ENCODE measurements at regions not wholly inside any gene's neighbourhood (a gene's known extent, or its start where the extent isn't known, plus 50 kb on each side); places are given as distances from the start of the nearest gene placed in this dataset.

DNA sequence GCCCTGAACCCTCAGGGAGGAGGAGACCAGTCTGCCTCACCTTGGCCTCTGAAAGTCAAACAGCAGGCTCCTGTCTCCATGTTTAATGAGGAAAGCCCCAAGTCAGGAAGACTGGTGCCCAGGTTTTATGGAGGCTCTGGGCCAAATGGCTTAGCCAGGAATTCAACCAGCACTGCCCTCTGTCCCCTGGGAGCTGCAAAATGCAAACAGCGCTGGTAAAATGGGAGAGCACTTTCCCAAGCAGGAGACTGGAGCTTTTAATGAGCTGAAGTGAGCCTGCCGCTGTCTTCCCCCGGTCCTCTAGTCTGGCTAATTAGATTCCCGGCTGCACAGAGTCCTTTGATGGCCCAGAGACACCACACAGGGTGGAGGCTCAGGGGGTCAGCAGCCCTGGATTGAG is 276.0 kb upstream of the TRIB2 start:
- Mint-ChIP-seq H3K27ac (no peak overlapping the region), H3K9me3 (no peaks in the 10 kb centered on the region), H3K4me1 (peaks cover 23% of the 10 kb centered on the region), H3K4me3 (no peak overlapping the region), H3K36me3 (ENCODE audit: low read depth) (no peaks in the 10 kb centered on the region), H3K27me3 (no peaks in the 10 kb centered on the region)
- no peak for ATAC-seq (replicated peaks)

DNA sequence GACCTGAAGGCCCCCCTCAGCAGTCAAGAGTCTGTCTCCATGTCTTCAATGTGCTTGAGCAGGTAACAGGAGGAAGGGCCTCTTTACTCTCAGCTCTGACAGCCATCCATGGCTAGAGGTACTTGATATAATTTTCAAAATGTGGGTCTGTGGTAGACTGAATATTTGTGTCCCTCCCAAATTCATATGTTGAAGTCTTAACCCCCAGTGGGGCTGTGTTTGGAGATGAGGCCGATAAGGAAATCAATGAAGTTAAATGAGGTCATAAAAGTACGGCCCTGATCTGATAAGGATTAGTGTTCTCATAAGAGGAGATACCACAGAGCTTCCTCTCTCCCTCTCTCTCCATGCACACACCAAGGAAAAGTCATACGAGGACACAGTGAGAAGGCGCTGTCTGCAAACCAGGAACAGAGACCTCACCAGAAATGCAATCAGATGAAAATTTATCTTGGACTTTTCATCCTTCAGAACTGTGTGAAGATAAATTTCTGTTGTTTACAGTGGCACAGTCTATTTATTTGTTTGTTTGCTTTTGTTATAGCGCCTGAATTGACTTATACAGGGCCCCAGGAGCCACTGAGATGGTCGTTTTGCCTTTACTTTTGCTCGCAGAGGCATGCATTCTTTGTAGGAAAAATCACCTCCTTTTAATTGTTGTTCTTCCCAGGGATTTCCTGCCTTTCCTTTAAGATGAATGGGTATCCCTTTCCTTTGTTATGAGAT is 274.8 kb upstream of the TRIB2 start:
- no peaks in the 10 kb centered on the region for H3K27me3 Mint-ChIP-seq
- ATAC-seq (replicated peaks): no peak

DNA sequence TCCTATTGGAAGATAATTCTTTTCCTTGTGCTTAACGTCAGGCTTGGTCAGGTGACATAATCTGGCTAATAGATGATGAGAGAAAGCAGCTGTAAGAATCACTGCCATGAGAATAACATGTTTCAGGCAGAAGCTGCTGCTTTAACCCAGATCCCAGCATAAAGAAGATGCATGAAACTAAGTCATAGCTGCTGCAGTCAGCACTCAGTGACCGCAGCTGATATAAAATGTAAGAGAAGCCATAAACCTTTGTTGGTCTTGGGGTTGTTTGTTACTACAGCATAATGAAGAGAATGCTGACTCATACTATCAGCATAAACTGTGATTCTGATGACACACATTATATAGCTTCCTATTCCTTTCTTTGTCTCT is 274.3 kb upstream of the TRIB2 start:
- Mint-ChIP-seq H3K27ac (peak overlapping the region; percentile 89), H3K4me1 (peaks cover 23% of the 10 kb centered on the region), H3K9me3 (no peaks in the 10 kb centered on the region), H3K36me3 (ENCODE audit: low read depth) (no peaks in the 10 kb centered on the region), H3K4me3 (peak overlapping the region; percentile 52), H3K27me3 (no peaks in the 10 kb centered on the region)
- peak; percentile 94 for ATAC-seq (replicated peaks)

More for the DNA sequence above, 274.8 kb upstream of the TRIB2 start:
- Mint-ChIP-seq H3K4me1 (peaks cover 23% of the 10 kb centered on the region), H3K36me3 (ENCODE audit: low read depth) (no peaks in the 10 kb centered on the region), H3K4me3 (peak overlapping the region; percentile 52), H3K27ac (peak overlapping the region; percentile 89), H3K9me3 (no peaks in the 10 kb centered on the region)

DNA sequence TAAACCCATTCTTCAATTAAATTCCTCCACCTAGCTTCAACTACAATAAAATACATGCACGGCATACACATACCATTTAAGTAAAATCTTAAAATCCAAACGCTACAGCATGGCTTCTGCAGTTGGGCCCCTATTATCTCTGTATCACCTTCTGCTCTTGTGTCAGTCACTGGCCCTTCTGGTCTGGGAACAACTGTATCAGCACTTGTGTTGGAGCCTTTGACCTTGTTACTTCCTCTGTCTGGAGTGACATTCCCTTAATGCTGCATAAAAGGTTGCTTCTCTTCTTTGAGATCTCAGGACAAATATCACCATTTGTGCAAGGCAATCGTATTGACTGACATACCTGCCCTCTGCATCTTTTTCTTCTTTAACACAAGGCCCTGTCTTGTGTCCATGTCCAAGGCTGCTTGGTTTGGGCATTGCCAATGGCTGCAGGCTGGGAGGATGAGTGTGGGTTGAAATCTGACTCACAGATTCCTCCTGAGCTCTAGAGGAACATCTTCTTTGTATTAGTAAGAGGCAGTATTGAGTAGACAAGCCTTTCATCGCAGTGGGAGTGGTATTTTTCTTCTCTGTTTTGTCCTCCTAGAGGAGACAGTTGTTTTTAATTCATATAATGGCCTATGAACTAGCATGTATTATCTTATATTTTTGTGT is 267.8 kb upstream of the TRIB2 start:
- Mint-ChIP-seq H3K9me3 (peaks cover 6% of the 10 kb centered on the region), H3K4me3 (no peak overlapping the region), H3K36me3 (ENCODE audit: low read depth) (no peaks in the 10 kb centered on the region), H3K4me1 (peaks cover 28% of the 10 kb centered on the region), H3K27ac (no peak overlapping the region), H3K27me3 (no peaks in the 10 kb centered on the region)
- ATAC-seq (replicated peaks): peak; percentile 94

DNA sequence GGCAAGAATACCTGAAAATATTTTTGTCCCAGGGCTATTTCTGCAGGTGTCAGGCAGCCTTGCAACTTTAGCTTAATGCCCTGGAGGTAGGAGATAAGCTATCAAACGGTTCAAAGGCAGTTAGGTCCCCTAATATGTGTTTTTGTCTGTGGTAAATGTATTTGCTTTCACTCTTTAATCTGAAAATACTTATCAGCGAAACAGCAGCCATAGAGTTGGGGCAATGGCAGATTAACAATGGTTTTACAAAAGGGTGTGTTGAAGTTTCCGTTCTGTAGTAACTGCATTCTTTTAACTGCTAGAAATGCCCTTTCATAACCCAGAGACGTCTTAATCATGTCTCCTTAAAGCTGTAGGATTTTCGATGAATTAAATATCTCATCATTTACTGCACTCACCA is 265.0 kb upstream of the TRIB2 start:
- Mint-ChIP-seq H3K9me3 (peaks cover 6% of the 10 kb centered on the region), H3K36me3 (ENCODE audit: low read depth) (no peaks in the 10 kb centered on the region), H3K4me1 (peaks cover 28% of the 10 kb centered on the region), H3K27me3 (no peaks in the 10 kb centered on the region), H3K4me3 (peak overlapping the region; percentile 71), H3K27ac (peak overlapping the region; percentile 59)
- peak; percentile 17 for ATAC-seq (replicated peaks)

DNA sequence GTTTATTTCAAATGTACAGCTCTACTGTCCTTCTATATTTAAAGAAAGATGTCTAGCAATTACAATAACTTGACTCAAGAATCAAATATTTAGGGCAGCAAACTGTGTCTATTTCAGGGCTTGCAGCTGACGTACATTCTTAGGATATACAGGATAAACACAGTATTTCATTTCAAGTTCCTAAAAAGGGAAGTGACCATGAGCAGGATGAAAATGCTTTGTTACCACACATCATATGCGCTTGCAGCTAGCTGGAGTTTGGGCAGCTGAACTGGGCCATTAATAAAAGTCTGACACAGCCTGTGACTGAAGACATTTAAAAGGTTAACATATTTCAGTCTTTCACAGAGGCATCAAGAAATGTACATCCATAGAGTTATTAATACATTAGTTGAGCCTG is 264.6 kb upstream of the TRIB2 start:
- H3K27me3 Mint-ChIP-seq: no peaks in the 10 kb centered on the region
- peaks cover 6% of the 10 kb centered on the region for H3K9me3 Mint-ChIP-seq
- H3K4me3 Mint-ChIP-seq: peak overlapping the region; percentile 71
- H3K36me3 Mint-ChIP-seq (ENCODE audit: low read depth): no peaks in the 10 kb centered on the region
- peaks cover 33% of the 10 kb centered on the region for H3K4me1 Mint-ChIP-seq
- ATAC-seq (replicated peaks): no peak
- H3K27ac Mint-ChIP-seq: peak overlapping the region; percentile 59

DNA sequence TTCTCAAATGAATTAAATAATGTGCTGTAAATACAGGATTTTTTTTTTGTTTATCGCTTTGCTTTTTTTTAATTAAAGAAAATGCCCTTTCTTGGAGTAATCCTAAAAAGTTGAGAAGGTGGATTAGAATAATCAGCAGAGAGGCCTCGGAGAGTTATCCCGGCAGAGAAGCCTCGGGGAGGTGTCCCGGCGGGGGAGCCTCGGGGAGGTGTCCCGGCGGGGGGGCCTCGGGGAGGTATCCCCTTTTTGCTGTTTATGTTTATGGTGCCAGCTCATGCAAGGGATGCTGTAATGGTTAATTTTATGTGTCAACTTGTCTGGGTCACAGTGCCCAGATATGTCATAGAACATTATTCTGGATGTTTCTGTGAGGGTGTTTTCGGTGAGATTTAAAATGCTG is 263.0 kb upstream of the TRIB2 start:
- H3K4me3 Mint-ChIP-seq: no peak overlapping the region
- H3K9me3 Mint-ChIP-seq: peaks cover 6% of the 10 kb centered on the region
- H3K27ac Mint-ChIP-seq: no peak overlapping the region
- H3K4me1 Mint-ChIP-seq: peaks cover 37% of the 10 kb centered on the region
- H3K27me3 Mint-ChIP-seq: no peaks in the 10 kb centered on the region
- H3K36me3 Mint-ChIP-seq (ENCODE audit: low read depth): no peaks in the 10 kb centered on the region
- ATAC-seq (replicated peaks): no peak

DNA sequence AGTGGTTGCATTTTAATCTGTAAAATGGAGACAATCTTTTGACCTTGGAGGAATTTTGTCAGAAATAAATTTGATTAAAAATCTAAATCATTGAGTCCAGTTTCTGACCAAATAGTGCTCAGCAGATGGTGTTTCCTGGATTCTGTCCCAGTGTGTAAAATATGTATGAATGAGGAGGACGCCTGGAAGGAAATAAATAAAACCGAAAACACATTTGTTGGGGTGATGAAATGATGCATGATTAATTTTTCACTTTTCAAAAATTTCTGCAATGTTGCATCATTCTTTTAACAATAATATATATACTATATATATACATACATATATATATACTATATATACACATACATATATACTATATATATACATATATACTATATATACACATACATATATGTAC is 261.1 kb upstream of the TRIB2 start:
- H3K9me3 Mint-ChIP-seq: no peaks in the 10 kb centered on the region
- no peak overlapping the region for H3K4me3 Mint-ChIP-seq
- H3K36me3 Mint-ChIP-seq (ENCODE audit: low read depth): no peaks in the 10 kb centered on the region
- H3K27ac Mint-ChIP-seq: no peak overlapping the region
- ATAC-seq (replicated peaks): no peak
- H3K27me3 Mint-ChIP-seq: no peaks in the 10 kb centered on the region
- peaks cover 27% of the 10 kb centered on the region for H3K4me1 Mint-ChIP-seq

DNA sequence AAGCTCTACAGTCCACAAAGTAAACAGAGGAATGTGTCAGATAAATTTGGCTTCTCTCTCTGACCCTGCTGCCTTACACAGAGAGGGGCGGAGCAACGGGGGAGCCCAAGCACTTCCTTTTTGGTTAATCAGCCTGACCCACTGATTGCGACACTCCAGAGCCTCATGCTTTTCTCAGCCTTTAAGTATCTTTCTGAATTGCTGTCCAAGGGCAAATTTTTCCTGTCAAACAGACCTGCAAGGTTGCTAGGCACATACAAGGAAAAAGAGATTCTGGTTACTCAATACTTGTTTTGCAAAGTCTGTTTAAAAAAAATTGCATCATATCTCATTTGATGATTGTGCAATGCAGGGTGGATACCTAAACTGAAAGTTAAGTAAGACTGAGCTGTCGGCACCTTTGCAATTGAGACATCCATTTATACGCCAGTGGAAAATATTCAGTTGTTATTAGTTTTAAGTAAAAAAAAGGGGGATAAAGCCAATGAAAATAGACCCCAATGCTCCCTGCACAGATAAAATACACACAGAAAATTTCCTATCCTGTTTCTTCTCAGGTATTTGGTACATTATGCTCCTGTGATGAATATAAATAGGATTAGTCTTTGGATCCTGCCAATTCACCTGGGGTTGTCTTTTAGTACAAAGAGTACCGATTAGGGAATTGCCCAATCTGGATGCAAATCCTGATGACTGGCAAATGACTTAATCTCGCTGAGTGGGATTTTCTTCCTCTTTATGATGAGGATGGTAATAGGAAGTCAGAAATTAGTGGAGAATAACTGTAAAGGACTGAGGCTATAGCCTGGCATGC is 260.2 kb upstream of the TRIB2 start:
- Mint-ChIP-seq H3K36me3 (ENCODE audit: low read depth) (no peaks in the 10 kb centered on the region), H3K27me3 (no peaks in the 10 kb centered on the region), H3K9me3 (no peaks in the 10 kb centered on the region), H3K4me1 (peaks cover 25% of the 10 kb centered on the region), H3K4me3 (peak overlapping the region; percentile 81), H3K27ac (peak overlapping the region; percentile 88)
- peak; percentile 96 for ATAC-seq (replicated peaks)

DNA sequence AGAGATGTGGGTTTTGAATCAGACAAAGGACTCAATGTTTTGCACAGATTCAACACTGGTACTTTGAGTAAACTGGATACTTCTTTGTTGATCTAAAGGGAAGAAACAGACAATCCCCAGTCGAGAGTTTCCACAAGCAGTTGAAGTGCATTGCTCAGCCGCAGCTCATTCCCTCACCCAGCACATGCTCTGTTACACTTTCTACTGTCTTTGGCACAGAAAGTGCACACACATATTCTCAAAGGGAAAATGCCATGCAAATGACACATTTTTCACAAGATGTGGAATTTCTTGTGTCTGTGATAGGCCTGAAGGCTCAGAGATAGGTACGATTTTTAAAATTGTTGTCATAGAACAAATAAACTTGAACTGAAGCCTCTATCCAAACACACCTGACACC is 258.9 kb upstream of the TRIB2 start:
- H3K27ac Mint-ChIP-seq: no peak overlapping the region
- peaks cover 12% of the 10 kb centered on the region for H3K4me1 Mint-ChIP-seq
- no peaks in the 10 kb centered on the region for H3K9me3 Mint-ChIP-seq
- no peaks in the 10 kb centered on the region for H3K27me3 Mint-ChIP-seq
- peak overlapping the region; percentile 81 for H3K4me3 Mint-ChIP-seq
- H3K36me3 Mint-ChIP-seq (ENCODE audit: low read depth): no peaks in the 10 kb centered on the region
- no peak for ATAC-seq (replicated peaks)

DNA sequence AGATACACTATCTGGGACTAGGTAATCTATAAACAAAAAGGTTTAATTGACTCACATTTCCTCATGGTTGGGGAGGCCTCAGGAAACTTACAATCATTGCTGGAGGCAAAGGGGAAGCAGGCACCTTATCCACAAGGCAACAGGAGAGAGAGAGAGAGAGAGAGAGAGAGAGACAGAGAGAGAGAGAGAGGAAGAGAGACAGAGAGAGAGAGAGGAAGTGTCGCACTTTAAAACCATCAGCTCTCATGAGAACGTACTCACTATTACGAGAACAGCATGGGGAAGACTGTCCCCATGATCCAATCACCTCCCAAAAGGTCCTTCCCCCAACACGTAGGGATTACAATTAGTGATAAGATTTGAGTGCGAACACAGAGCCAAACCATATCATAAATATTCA is 253.5 kb upstream of the TRIB2 start:
- H3K4me1 Mint-ChIP-seq: peaks cover 9% of the 10 kb centered on the region

DNA sequence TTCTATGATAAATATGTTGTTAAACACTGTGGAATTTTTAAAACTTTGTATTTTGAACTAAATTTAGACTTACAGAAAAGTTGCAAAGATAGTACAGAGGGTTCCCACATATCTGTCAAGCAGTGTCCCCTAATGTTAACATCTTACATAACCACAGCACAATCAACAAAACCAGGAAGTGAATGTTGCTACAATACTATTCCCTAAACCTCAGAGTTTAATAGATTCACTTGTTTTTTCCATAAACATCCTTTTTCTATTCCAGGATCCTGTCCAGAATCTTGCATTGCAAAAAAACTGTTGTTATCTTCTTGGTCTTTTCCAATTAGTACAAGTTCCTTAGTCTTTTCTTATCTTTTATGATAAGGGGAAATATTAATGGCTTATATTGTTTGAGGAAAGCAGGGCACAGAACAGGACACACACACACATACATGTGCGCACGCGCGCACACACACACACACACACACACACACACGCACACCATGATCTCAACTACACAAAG is 251.1 kb upstream of the TRIB2 start:
- no peaks in the 10 kb centered on the region for H3K27me3 Mint-ChIP-seq
- ATAC-seq (replicated peaks): no peak
- H3K9me3 Mint-ChIP-seq: peaks cover 6% of the 10 kb centered on the region
- peaks cover 9% of the 10 kb centered on the region for H3K4me1 Mint-ChIP-seq
- no peak overlapping the region for H3K4me3 Mint-ChIP-seq
- H3K36me3 Mint-ChIP-seq (ENCODE audit: low read depth): no peaks in the 10 kb centered on the region
- no peak overlapping the region for H3K27ac Mint-ChIP-seq

More for the DNA sequence above, 253.5 kb upstream of the TRIB2 start:
- ATAC-seq (replicated peaks): no peak
- H3K4me3 Mint-ChIP-seq: peak overlapping the region; percentile 20
- no peaks in the 10 kb centered on the region for H3K36me3 Mint-ChIP-seq (ENCODE audit: low read depth)
- H3K27me3 Mint-ChIP-seq: no peaks in the 10 kb centered on the region
- peak overlapping the region; percentile 15 for H3K27ac Mint-ChIP-seq
- peaks cover 6% of the 10 kb centered on the region for H3K9me3 Mint-ChIP-seq

DNA sequence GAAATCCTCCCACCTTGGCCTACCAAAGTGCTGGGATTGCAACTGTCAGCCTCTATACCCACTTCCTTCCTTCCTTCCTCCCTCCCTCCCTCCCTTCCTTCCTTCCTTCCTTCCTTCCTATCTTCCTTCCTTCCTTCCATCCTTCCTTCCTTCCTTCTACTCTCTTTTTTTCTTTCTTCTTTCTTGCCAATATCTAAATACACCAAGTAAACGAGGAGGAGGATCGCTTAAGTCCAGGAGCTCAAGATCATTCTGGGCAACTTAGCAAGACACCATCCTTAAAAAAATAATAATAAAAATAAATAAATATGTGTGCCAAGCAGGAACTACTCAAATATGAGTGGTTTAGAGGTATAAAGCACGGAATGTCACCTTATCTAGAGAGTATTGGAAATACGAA is 249.4 kb upstream of the TRIB2 start:
- no peak for ATAC-seq (replicated peaks)
- H3K36me3 Mint-ChIP-seq (ENCODE audit: low read depth): no peaks in the 10 kb centered on the region
- no peaks in the 10 kb centered on the region for H3K27me3 Mint-ChIP-seq
- peaks cover 6% of the 10 kb centered on the region for H3K9me3 Mint-ChIP-seq
- no peak overlapping the region for H3K4me3 Mint-ChIP-seq
- H3K4me1 Mint-ChIP-seq: peaks cover 9% of the 10 kb centered on the region
- peak overlapping the region; percentile 2 for H3K27ac Mint-ChIP-seq

DNA sequence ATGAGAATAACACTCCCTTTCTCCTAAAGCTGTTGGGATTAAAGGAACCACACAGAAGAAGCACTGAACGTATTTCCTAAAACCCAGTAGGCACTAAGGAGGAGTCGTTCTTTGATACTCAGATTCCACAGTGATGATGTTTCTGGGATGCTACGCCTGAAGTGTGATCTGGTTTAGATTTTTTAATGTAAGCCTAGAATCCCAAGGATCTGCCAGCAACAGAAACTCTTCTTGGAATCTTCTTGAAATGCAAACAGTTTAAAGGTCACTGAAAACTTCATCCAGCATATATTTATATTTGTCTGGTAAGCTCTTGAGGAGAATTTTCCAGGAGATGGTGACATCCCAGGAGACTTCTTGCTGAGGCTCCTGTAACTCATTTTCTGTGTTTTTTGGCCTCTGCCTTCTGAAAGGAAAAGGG is 247.6 kb upstream of the TRIB2 start:
- Mint-ChIP-seq H3K27me3 (no peaks in the 10 kb centered on the region), H3K9me3 (peaks cover 6% of the 10 kb centered on the region), H3K36me3 (ENCODE audit: low read depth) (no peaks in the 10 kb centered on the region), H3K27ac (no peak overlapping the region), H3K4me1 (peaks cover 9% of the 10 kb centered on the region), H3K4me3 (no peak overlapping the region)
- no peak for ATAC-seq (replicated peaks)
